ENCODE measurements at regions not wholly inside any gene's neighbourhood (a gene's known extent, or its start where the extent isn't known, plus 50 kb on each side); places are given as distances from the start of the nearest gene placed in this dataset.

DNA sequence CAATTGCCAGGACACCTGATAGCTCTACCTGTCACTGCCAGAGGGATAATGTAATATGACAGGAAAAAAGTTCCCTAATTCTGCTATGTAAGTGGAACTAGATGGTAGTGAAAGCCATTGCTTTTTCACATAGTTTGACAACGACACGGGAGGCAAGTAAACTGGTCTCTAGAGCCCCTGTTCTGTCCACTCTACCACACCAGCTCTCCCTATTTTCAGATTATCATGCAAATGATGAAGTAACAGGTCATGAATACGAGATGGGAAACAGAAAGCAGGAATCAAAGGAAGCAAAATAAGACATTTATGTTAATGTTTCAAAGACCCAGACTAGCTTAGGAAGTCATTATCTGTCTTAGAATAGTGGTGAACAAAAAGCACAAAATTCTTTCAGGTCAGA is 56.2 kb downstream of the TAF11L14 start:
- H3K27ac Mint-ChIP-seq: no peak overlapping the region
- H3K9me3 Mint-ChIP-seq: no peaks in the 10 kb centered on the region

DNA sequence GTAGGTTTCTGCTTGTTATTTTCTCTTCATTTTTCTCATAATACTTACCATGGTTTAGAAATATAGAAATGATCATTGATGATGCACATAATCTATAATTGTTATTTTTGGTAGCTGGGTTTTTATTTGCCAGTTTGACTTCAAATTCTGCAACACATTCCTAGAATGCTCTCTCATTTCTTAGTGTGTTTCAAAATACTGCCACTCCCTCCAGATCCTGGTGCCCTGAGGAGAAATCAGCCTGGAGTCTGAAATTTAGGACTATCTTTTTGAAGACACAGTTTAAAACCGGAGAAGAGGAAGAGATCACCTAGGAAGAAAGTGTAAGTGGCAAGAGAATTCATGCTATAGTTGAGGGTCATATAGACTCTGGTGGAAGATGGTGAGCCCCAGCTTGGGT is 57.5 kb downstream of the TAF11L14 start:
- Mint-ChIP-seq H3K4me1 (no peaks in the 10 kb centered on the region), H3K9me3 (no peaks in the 10 kb centered on the region), H3K27me3 (peaks cover 15% of the 10 kb centered on the region), H3K27ac (no peak overlapping the region), H3K4me3 (no peak overlapping the region), H3K36me3 (no peaks in the 10 kb centered on the region)
- no peak for DNase-seq (ENCODE audit: low spot score in 2 of 2)
- no peak for ATAC-seq (ENCODE audit: low read depth)

More for the DNA sequence above, 56.2 kb downstream of the TAF11L14 start:
- Mint-ChIP-seq H3K27me3 (peaks cover 17% of the 10 kb centered on the region), H3K4me3 (no peak overlapping the region), H3K36me3 (no peaks in the 10 kb centered on the region), H3K4me1 (no peaks in the 10 kb centered on the region)
- ATAC-seq (ENCODE audit: low read depth): no peak
- DNase-seq (ENCODE audit: low spot score in 2 of 2): no peak

DNA sequence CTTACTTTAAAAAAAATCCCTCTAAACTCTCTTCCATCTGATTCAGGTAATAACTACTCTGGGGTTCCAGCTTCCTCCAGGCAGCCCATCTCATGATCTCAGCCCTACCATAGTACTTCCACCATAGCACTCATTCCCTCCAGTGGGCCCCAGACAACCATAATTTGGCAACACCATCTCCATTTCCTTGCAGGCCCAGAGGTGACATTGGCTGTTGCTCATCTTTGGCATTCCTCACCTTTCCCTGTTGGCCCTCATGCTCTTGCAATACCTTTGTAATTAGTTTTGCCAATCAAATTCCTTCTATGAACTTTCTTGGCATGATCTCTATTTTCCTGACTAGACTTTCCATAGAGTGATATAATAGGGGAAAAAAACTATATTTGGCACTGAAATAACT is 60.1 kb downstream of the TAF11L14 start:
- Mint-ChIP-seq H3K27ac (no peak overlapping the region), H3K4me3 (no peak overlapping the region), H3K36me3 (no peaks in the 10 kb centered on the region), H3K27me3 (peaks cover 16% of the 10 kb centered on the region), H3K4me1 (no peaks in the 10 kb centered on the region), H3K9me3 (no peaks in the 10 kb centered on the region)
- no peak for DNase-seq (ENCODE audit: low spot score in 2 of 2)
- no peak for ATAC-seq (ENCODE audit: low read depth)

DNA sequence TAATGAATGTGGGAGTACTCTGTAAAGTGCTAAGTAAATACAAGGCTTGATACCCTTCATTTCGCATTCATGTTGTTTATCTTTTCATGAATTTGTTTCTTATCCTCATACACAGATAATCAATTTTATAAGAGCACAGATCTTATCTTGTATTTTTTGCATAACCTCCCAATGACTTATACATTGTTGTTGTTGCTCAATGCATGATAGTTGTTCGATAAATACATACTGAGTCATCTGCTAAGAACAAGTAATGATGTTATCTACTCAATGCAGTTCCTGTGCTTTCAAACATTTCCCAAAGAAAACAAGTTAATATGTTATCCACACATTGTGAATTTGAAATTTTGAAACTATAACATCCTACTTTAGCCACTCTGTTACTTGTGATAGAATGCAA is 60.7 kb downstream of the TAF11L14 start:
- ATAC-seq (ENCODE audit: low read depth) (no peak), DNase-seq (ENCODE audit: low spot score in 2 of 2) (no peak)
- no peak overlapping the region for H3K27ac Mint-ChIP-seq
- no peaks in the 10 kb centered on the region for H3K4me1 Mint-ChIP-seq
- no peak overlapping the region for H3K4me3 Mint-ChIP-seq
- peaks cover 16% of the 10 kb centered on the region for H3K27me3 Mint-ChIP-seq
- H3K36me3 Mint-ChIP-seq: no peaks in the 10 kb centered on the region
- H3K9me3 Mint-ChIP-seq: no peaks in the 10 kb centered on the region

DNA sequence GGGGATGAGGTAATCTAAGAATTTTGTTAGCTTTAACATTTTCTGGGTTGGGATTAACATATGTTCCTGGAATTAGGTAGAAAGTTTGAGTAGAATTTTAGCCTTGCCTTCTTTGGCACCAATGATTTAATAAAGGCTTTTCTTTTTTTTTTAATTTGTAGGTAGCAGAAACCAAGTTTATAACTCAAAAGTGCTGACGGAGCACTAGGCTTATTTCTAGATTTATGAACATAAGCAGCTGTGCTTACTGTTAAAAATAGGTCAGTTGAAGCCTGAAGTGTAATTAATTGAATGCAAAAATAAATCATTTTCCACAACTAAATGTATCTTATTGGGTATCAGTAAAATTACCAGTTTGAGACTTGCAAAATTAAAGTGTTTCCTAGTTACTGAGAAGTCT is 62.4 kb downstream of the TAF11L14 start:
- no peak for DNase-seq (ENCODE audit: low spot score in 2 of 2)
- no peaks in the 10 kb centered on the region for H3K4me1 Mint-ChIP-seq
- no peaks in the 10 kb centered on the region for H3K36me3 Mint-ChIP-seq
- no peak overlapping the region for H3K27ac Mint-ChIP-seq
- H3K4me3 Mint-ChIP-seq: no peak overlapping the region
- peaks cover 18% of the 10 kb centered on the region for H3K27me3 Mint-ChIP-seq
- peaks cover 6% of the 10 kb centered on the region for H3K9me3 Mint-ChIP-seq
- ATAC-seq (ENCODE audit: low read depth): no peak

DNA sequence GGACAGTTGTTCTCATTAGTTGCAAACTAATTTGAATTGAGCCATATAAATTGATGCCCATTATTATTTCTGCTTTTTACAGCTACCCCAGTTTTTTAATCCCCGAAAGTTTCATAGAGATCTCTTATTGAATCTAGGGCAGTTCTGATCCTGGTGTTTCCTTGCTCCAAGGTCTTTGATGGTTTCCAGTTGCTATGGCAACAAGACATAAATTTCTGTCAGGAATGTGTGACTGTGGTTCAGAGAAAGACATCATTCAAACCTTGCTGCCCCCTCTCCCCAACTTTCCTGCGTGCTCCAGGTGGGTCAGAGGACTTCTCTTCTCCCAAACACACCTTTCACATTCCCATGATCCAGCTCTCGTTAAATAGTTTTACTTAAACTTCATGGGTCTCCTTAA is 63.4 kb downstream of the TAF11L14 start:
- no peak for ATAC-seq (ENCODE audit: low read depth)
- Mint-ChIP-seq H3K4me1 (no peaks in the 10 kb centered on the region), H3K36me3 (no peaks in the 10 kb centered on the region), H3K9me3 (peaks cover 6% of the 10 kb centered on the region), H3K4me3 (no peak overlapping the region), H3K27ac (no peak overlapping the region), H3K27me3 (peaks cover 19% of the 10 kb centered on the region)
- DNase-seq (ENCODE audit: low spot score in 2 of 2): no peak

DNA sequence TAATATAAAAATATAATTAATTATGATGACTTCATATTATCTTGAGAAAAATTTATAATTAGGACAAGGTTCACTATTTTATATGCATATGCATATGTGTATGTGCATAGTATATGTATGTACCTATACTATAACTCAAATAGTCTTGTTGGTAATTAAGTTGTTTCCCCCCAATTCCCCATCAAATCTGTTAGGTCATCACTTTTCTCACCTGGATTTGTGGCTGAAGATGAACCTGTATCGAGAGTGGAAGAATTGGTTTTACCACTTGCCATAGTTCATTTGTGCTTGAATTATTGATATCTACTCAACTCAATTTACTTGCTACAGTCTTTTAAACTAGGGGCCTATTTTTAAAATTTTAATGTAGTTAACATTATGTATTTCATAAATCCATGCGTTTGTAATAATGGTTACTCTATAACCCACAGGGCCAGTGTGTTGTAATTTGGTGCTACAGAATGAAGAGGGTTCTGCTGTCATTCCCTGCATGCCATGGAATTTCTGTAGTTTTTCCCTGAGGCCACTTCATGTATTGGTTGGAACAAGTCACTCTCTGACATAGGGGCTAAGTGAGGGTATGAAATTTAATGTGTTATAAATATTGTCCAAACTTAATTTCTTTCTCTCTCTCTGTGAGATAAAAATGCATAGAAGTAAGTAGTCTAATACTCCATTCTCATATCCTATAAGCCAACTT is 74.9 kb downstream of the TAF11L14 start:
- Mint-ChIP-seq H3K4me3 (no peak overlapping the region), H3K4me1 (peaks cover 4% of the 10 kb centered on the region), H3K27me3 (no peaks in the 10 kb centered on the region), H3K27ac (no peak overlapping the region), H3K9me3 (no peaks in the 10 kb centered on the region), H3K36me3 (no peaks in the 10 kb centered on the region)
- ATAC-seq (ENCODE audit: low read depth): no peak
- no peak for DNase-seq (ENCODE audit: low spot score in 2 of 2)

DNA sequence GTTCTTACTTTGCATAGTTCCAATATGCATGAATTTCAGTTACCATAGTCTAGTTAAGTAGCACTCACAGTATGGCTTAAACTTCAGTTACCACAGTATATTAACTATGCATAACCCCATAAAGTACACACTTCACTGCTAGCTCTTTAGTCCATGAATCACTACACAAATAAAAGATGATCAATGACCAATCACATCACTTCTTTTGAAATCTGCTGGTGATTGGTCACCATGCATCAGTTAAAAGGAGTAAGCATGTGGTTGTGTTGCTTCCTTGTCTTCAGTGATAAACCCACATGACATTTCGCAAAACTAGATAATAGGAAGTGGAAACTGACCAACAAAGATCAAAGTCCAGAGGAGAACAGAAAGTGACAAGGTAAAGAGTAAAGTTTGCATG is 79.0 kb downstream of the TAF11L14 start:
- ATAC-seq (ENCODE audit: low read depth) (no peak), DNase-seq (ENCODE audit: low spot score in 2 of 2) (no peak)
- peaks cover 2% of the 10 kb centered on the region for H3K36me3 Mint-ChIP-seq
- H3K9me3 Mint-ChIP-seq: peaks cover 2% of the 10 kb centered on the region
- H3K27me3 Mint-ChIP-seq: peaks cover 3% of the 10 kb centered on the region
- no peak overlapping the region for H3K27ac Mint-ChIP-seq
- H3K4me1 Mint-ChIP-seq: peaks cover 4% of the 10 kb centered on the region
- H3K4me3 Mint-ChIP-seq: no peak overlapping the region

DNA sequence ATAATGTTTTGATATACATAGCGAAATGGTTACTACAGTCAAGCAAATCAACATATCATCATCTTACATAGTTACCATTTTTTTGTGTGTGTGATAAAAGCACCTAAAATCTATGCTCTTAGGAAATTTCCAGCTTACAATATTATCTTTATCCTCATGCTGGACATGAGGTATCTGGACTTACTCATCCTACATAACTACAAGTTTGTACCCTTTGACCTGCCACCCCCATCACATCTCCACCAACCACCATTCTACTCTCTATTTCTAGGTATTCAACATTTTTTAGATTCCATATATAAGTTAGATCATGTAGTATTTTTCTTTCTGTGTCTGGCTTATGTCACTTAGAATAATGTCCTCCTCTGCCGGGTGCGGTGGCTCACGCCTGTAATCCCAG is 79.9 kb downstream of the TAF11L14 start:
- DNase-seq (ENCODE audit: low spot score in 2 of 2) (no peak), ATAC-seq (ENCODE audit: low read depth) (no peak)
- Mint-ChIP-seq H3K27ac (no peak overlapping the region), H3K27me3 (peaks cover 3% of the 10 kb centered on the region), H3K36me3 (peaks cover 2% of the 10 kb centered on the region), H3K9me3 (peaks cover 2% of the 10 kb centered on the region), H3K4me3 (no peak overlapping the region), H3K4me1 (peaks cover 4% of the 10 kb centered on the region)

DNA sequence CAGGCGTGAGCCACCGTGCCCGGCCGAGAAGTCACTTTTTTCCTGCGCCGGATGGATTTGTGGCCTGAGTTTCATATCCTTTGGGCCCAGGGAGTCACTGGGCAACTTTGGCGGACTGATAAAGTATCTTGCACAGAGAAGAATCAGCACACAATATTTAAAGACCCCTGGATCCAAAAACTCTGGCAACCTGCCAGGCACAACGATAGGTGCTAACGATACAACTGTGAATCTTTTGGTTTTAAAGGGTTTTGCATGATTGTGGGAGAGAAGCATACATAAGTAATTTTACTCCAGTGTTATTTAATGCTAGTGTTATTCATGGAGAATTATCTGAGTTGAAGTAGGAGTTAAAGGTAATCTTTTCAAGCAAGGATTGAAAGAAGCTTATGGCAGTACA is 85.3 kb downstream of the TAF11L14 start:
- Mint-ChIP-seq H3K4me1 (no peaks in the 10 kb centered on the region), H3K36me3 (peaks cover 2% of the 10 kb centered on the region), H3K27me3 (peaks cover 6% of the 10 kb centered on the region), H3K4me3 (no peak overlapping the region), H3K27ac (no peak overlapping the region), H3K9me3 (peaks cover 2% of the 10 kb centered on the region)
- DNase-seq (ENCODE audit: low spot score in 2 of 2): no peak
- no peak for ATAC-seq (ENCODE audit: low read depth)

DNA sequence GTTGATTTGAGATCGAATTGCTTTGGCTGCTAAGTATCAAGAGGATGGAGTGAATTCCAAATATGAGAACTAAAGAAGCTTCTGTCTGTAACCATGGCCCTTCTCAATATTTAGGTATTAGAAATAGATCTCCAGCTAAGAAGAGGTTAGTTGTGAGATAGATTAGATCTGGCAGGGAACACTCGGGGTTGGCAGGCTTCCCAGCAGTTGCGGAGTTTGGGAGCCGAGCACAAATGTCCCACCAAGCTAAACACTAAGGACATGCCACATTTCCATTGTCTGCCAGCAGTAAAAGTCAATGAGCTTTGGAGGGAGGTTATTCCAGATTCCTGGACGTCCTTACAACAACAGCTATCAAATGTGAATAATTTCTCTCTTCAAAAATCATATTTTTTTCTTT is 85.8 kb downstream of the TAF11L14 start:
- Mint-ChIP-seq H3K4me3 (no peak overlapping the region), H3K36me3 (peaks cover 2% of the 10 kb centered on the region), H3K27me3 (peaks cover 6% of the 10 kb centered on the region), H3K4me1 (no peaks in the 10 kb centered on the region), H3K9me3 (peaks cover 2% of the 10 kb centered on the region), H3K27ac (no peak overlapping the region)
- no peak for ATAC-seq (ENCODE audit: low read depth)
- DNase-seq (ENCODE audit: low spot score in 2 of 2): no peak

DNA sequence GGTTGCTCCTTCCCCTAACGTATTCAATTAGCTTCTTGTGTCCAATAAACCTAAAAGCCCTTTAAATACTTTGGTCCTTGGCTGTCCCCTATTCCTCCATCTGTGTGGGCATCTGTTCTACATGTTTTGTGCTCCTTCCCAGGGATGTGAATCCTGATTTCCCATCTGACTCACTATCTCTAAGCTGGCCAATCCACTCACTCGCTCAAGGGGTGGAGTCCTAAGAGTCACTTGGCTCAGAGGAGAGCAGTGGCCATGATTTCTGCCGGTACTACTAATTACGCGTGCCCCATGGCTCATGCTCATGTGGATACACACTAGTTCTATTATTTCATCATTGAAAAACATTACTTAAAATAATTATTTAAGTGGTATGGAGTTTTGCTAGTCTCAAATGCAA is 89.6 kb downstream of the TAF11L14 start:
- no peaks in the 10 kb centered on the region for H3K9me3 Mint-ChIP-seq
- H3K4me3 Mint-ChIP-seq: no peak overlapping the region
- no peak overlapping the region for H3K27ac Mint-ChIP-seq
- ATAC-seq (ENCODE audit: low read depth): no peak
- H3K4me1 Mint-ChIP-seq: no peaks in the 10 kb centered on the region
- H3K27me3 Mint-ChIP-seq: peaks cover 6% of the 10 kb centered on the region
- H3K36me3 Mint-ChIP-seq: no peaks in the 10 kb centered on the region
- DNase-seq (ENCODE audit: low spot score in 2 of 2): no peak

DNA sequence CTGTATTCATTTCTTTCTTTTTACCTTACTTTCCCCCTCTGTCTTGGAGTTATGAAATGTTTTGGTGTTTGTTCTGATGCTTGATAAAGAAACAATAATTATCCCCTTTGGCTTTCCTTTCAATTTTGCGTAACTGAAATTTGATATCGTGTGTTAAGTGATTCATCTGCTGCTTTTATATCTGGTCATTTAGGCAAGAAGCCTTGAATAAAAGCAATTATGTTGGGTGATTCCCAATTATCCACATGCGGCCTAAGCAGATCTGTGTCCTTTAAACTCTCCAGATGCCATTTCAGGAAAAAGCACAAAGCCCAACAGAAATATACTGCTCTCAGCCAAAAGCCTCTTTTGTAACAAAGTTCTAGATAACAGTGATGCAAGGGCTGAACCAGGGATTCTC is 92.8 kb downstream of the TAF11L14 start:
- H3K4me3 Mint-ChIP-seq: no peak overlapping the region
- no peaks in the 10 kb centered on the region for H3K36me3 Mint-ChIP-seq
- no peak for DNase-seq (ENCODE audit: low spot score in 2 of 2)
- peaks cover 6% of the 10 kb centered on the region for H3K27me3 Mint-ChIP-seq
- ATAC-seq (ENCODE audit: low read depth): no peak
- H3K9me3 Mint-ChIP-seq: no peaks in the 10 kb centered on the region
- H3K4me1 Mint-ChIP-seq: no peaks in the 10 kb centered on the region
- H3K27ac Mint-ChIP-seq: no peak overlapping the region

DNA sequence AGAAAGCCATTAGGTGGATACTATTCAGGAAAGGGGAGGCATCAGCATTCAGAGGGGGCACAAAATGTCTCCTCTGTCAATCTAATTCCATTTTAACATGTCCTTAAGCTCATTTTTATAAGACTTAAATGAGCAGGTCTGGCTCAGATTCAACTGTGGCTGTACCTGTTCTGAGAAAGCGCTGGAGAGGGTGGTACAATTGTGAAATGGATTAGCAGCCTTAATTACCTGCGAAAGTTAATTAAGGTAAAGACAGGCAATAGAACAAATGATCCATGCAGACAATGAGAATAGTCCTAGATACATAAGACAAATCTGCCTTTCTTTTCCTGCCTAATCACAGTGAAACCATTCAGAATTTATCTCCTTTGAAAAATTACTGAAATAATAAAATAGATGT is 96.2 kb downstream of the TAF11L14 start:
- no peaks in the 10 kb centered on the region for H3K4me1 Mint-ChIP-seq

DNA sequence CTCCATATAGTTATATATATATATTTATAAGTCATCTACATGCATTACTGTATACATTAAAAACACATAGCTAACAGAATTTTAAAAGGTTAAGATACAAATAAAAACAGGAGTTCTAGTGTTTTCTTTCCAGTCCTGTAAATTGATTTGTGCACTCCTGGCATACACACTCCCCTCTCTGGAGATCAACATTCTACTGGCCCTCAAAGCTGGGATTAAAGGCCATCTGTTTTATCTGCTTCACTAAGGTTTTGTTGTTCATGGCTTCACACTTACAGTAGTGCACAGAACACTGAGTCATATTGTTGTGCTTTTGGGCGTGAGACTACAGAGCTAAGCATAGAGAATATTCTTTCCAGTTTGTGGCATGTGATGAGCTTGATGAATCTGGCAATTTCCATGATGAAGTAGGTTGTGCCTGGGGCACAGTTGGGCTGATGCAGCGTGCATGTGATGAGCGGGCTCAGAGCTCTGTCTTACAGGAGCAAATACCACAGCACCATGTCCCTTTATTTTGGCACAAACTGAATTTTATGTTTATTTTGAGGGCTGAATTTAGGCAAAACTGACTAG is 98.2 kb downstream of the TAF11L14 start:
- Mint-ChIP-seq H3K27ac (no peak overlapping the region), H3K4me1 (no peaks in the 10 kb centered on the region), H3K9me3 (no peaks in the 10 kb centered on the region), H3K36me3 (no peaks in the 10 kb centered on the region), H3K4me3 (no peak overlapping the region), H3K27me3 (peaks cover 3% of the 10 kb centered on the region)
- DNase-seq (ENCODE audit: low spot score in 2 of 2) (no peak), ATAC-seq (ENCODE audit: low read depth) (no peak)

More for the DNA sequence above, 96.2 kb downstream of the TAF11L14 start:
- ATAC-seq (ENCODE audit: low read depth): no peak
- peaks cover 3% of the 10 kb centered on the region for H3K27me3 Mint-ChIP-seq
- H3K36me3 Mint-ChIP-seq: no peaks in the 10 kb centered on the region
- H3K9me3 Mint-ChIP-seq: no peaks in the 10 kb centered on the region
- no peak for DNase-seq (ENCODE audit: low spot score in 2 of 2)
- H3K4me3 Mint-ChIP-seq: no peak overlapping the region
- no peak overlapping the region for H3K27ac Mint-ChIP-seq
